ENCODE measurements at regions not wholly inside any gene's neighbourhood (a gene's known extent, or its start where the extent isn't known, plus 50 kb on each side); places are given as distances from the start of the nearest gene placed in this dataset.

DNA sequence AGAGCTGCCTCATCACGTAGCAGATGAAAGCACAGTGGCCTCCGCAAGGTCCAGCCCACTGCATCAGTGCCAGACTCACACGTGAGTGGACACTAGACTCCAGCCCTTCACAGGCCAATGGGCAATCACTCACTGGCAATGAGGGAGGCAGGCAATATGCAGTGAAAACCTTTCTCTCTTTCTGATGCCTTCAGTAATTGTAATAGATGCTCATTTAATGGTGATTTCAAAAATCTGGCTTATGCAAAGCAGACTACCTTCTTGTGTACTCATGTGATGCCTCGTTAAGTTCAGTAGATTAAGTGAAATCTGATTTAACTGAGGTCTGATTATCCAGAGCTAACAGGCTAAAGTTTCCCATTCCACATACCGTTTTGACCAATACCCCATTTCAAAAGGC lies 546.9 kb downstream of the MIAT start:
- TF ChIP-seq, protein P1, sequence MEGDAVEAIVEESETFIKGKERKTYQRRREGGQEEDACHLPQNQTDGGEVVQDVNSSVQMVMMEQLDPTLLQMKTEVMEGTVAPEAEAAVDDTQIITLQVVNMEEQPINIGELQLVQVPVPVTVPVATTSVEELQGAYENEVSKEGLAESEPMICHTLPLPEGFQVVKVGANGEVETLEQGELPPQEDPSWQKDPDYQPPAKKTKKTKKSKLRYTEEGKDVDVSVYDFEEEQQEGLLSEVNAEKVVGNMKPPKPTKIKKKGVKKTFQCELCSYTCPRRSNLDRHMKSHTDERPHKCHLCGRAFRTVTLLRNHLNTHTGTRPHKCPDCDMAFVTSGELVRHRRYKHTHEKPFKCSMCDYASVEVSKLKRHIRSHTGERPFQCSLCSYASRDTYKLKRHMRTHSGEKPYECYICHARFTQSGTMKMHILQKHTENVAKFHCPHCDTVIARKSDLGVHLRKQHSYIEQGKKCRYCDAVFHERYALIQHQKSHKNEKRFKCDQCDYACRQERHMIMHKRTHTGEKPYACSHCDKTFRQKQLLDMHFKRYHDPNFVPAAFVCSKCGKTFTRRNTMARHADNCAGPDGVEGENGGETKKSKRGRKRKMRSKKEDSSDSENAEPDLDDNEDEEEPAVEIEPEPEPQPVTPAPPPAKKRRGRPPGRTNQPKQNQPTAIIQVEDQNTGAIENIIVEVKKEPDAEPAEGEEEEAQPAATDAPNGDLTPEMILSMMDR (IDR thresholded peaks at IDR 0.05), result no peak
- TF ChIP-seq EZH2 (IDR thresholded peaks at IDR 0.05; ENCODE audit: borderline replicate concordance, insufficient read depth, low read depth, low read length, poor library complexity, severe bottlenecking), result no peak
